HL-60 (cell line): ENCODE measurements at regions not wholly inside any gene's neighbourhood (a gene's known extent, or its start where the extent isn't known, plus 50 kb on each side); places are given as distances from the start of the nearest gene placed in this dataset.

Experiments
- CTCF ChIP-seq: IDR thresholded peaks from one replicate; pipeline ENCODE4 v1.5.1; 2011; ENCODE audit warnings: low read length, control low read depth, inconsistent platforms; ENCODE audit not compliant: insufficient read depth
- REST ChIP-seq: IDR thresholded peaks from 2 replicates; pipeline ENCODE4 v1.6.1; 2012; ENCODE audit warnings: low read depth; ENCODE audit not compliant: insufficient replicate concordance

- no peak for TF ChIP-seq CTCF
- no peak for TF ChIP-seq REST
Measured at GRCh38 chr2:131584380-131584779, 56.7 kb downstream of the CCDC74A start.
